AG09309 (cell line): ENCODE measurements at regions not wholly inside any gene's neighbourhood (a gene's known extent, or its start where the extent isn't known, plus 50 kb on each side); places are given as distances from the start of the nearest gene placed in this dataset.

Experiments used
- DNase-seq: peaks from one replicate; pipeline ENCODE4 v3.0.0-alpha.2; 2010; ENCODE audit warnings: low read depth
- H3K4me3 ChIP-seq: 2 replicates; pipeline ENCODE4 v1.5.1; 2011; ENCODE audit warnings: mild to moderate bottlenecking, low read depth, low read length, moderate library complexity; ENCODE audit not compliant: control insufficient read depth
- CTCF ChIP-seq: IDR thresholded peaks from 2 replicates; pipeline ENCODE4 v1.5.1; 2011; ENCODE audit warnings: mild to moderate bottlenecking, low read depth, low read length, inconsistent platforms; ENCODE audit not compliant: insufficient read depth, control insufficient read depth; ENCODE audit errors: missing control alignments

- H3K4me3 ChIP-seq: no peak overlapping the region
- DNase-seq: no peak
- TF ChIP-seq CTCF: no peak
Measured at GRCh38 chr5:105754056-105754455, 1916.7 kb downstream of the EFNA5 start.

- no peak for DNase-seq
- TF ChIP-seq CTCF: no peak
- no peak overlapping the region for H3K4me3 ChIP-seq
Measured at GRCh38 chr5:105752801-105753200, 1917.9 kb downstream of the EFNA5 start.

GRCh38 chr5:105751908-105752307, 1918.8 kb downstream of the EFNA5 start:
- no peak for TF ChIP-seq CTCF
- no peak for DNase-seq
- no peak overlapping the region for H3K4me3 ChIP-seq

- no peak overlapping the region for H3K4me3 ChIP-seq
- no peak for DNase-seq
- no peak for TF ChIP-seq CTCF
Measured at GRCh38 chr5:105745111-105745510, 1925.6 kb downstream of the EFNA5 start.

GRCh38 chr5:105740242-105740641, 1930.5 kb downstream of the EFNA5 start:
- no peak overlapping the region for H3K4me3 ChIP-seq
- TF ChIP-seq CTCF: no peak
- DNase-seq: no peak

GRCh38 chr5:105739732-105740131, 1931.0 kb downstream of the EFNA5 start:
- TF ChIP-seq CTCF: no peak
- no peak for DNase-seq
- no peak overlapping the region for H3K4me3 ChIP-seq

GRCh38 chr5:105735704-105736103, 1935.0 kb downstream of the EFNA5 start:
- H3K4me3 ChIP-seq: no peak overlapping the region
- TF ChIP-seq CTCF: no peak
- DNase-seq: no peak
